ENCODE measurements at regions not wholly inside any gene's neighbourhood (a gene's known extent, or its start where the extent isn't known, plus 50 kb on each side); places are given as distances from the start of the nearest gene placed in this dataset.

- Histone ChIP-seq H3K27ac (ENCODE audit: low read depth, low read length) (no peak overlapping the region), H3K36me3 (ENCODE audit: control insufficient read depth, insufficient read depth, low read length) (no peaks in the 10 kb centered on the region), H3K4me3 (ENCODE audit: low read length) (no peak overlapping the region)
Measured at GRCh38 chr2:149800624-149801542, 213.3 kb upstream of the MMADHC start.

GRCh38 chr2:149799013-149799705 lies 211.6 kb upstream of the MMADHC start:
- no peak overlapping the region for H3K9ac ChIP-seq (ENCODE audit: low read length)

More at GRCh38 chr2:149800624-149801542, 213.3 kb upstream of the MMADHC start:
- Histone ChIP-seq H3K27me3 (ENCODE audit: control insufficient read depth, insufficient read depth, low read length) (no peaks in the 10 kb centered on the region), H3K4me1 (ENCODE audit: control insufficient read depth, insufficient read depth, low read length) (no peaks in the 10 kb centered on the region), H3K9ac (ENCODE audit: low read length) (no peak overlapping the region)

GRCh38 chr2:149797030-149797429 lies 209.5 kb upstream of the MMADHC start:
- no peaks in the 10 kb centered on the region for H3K36me3 ChIP-seq (ENCODE audit: control insufficient read depth, insufficient read depth, low read length)
- no peak overlapping the region for H3K9ac ChIP-seq (ENCODE audit: low read length)
- no peak overlapping the region for H3K27ac ChIP-seq (ENCODE audit: low read depth, low read length)
- no peak overlapping the region for H3K4me3 ChIP-seq (ENCODE audit: low read length)
- no peaks in the 10 kb centered on the region for H3K27me3 ChIP-seq (ENCODE audit: control insufficient read depth, insufficient read depth, low read length)
- H3K4me1 ChIP-seq (ENCODE audit: control insufficient read depth, insufficient read depth, low read length): no peaks in the 10 kb centered on the region

More at GRCh38 chr2:149799013-149799705, 211.6 kb upstream of the MMADHC start:
- no peaks in the 10 kb centered on the region for H3K36me3 ChIP-seq (ENCODE audit: control insufficient read depth, insufficient read depth, low read length)
- H3K27me3 ChIP-seq (ENCODE audit: control insufficient read depth, insufficient read depth, low read length): no peaks in the 10 kb centered on the region
- no peak overlapping the region for H3K4me3 ChIP-seq (ENCODE audit: low read length)
- no peaks in the 10 kb centered on the region for H3K4me1 ChIP-seq (ENCODE audit: control insufficient read depth, insufficient read depth, low read length)
- no peak overlapping the region for H3K27ac ChIP-seq (ENCODE audit: low read depth, low read length)

GRCh38 chr2:149789549-149789948 lies 202.0 kb upstream of the MMADHC start:
- H3K4me3 ChIP-seq (ENCODE audit: low read length): no peak overlapping the region
- no peaks in the 10 kb centered on the region for H3K36me3 ChIP-seq (ENCODE audit: control insufficient read depth, insufficient read depth, low read length)
- H3K27me3 ChIP-seq (ENCODE audit: control insufficient read depth, insufficient read depth, low read length): no peaks in the 10 kb centered on the region
- H3K4me1 ChIP-seq (ENCODE audit: control insufficient read depth, insufficient read depth, low read length): no peaks in the 10 kb centered on the region
- no peak overlapping the region for H3K9ac ChIP-seq (ENCODE audit: low read length)
- H3K27ac ChIP-seq (ENCODE audit: low read depth, low read length): no peak overlapping the region

GRCh38 chr2:149787206-149787605 lies 199.6 kb upstream of the MMADHC start:
- no peaks in the 10 kb centered on the region for H3K4me1 ChIP-seq (ENCODE audit: control insufficient read depth, insufficient read depth, low read length)
- no peak overlapping the region for H3K9ac ChIP-seq (ENCODE audit: low read length)

GRCh38 chr2:149783284-149783683 lies 195.7 kb upstream of the MMADHC start:
- no peaks in the 10 kb centered on the region for H3K27me3 ChIP-seq (ENCODE audit: control insufficient read depth, insufficient read depth, low read length)
- H3K36me3 ChIP-seq (ENCODE audit: control insufficient read depth, insufficient read depth, low read length): no peaks in the 10 kb centered on the region
- no peak overlapping the region for H3K9ac ChIP-seq (ENCODE audit: low read length)
- no peak overlapping the region for H3K4me3 ChIP-seq (ENCODE audit: low read length)
- no peak overlapping the region for H3K27ac ChIP-seq (ENCODE audit: low read depth, low read length)
- no peaks in the 10 kb centered on the region for H3K4me1 ChIP-seq (ENCODE audit: control insufficient read depth, insufficient read depth, low read length)

More at GRCh38 chr2:149787206-149787605, 199.6 kb upstream of the MMADHC start:
- Histone ChIP-seq H3K36me3 (ENCODE audit: control insufficient read depth, insufficient read depth, low read length) (no peaks in the 10 kb centered on the region), H3K27ac (ENCODE audit: low read depth, low read length) (no peak overlapping the region), H3K4me3 (ENCODE audit: low read length) (no peak overlapping the region), H3K27me3 (ENCODE audit: control insufficient read depth, insufficient read depth, low read length) (no peaks in the 10 kb centered on the region)

GRCh38 chr2:149782572-149782971 lies 195.0 kb upstream of the MMADHC start:
- Histone ChIP-seq H3K4me1 (ENCODE audit: control insufficient read depth, insufficient read depth, low read length) (no peaks in the 10 kb centered on the region), H3K4me3 (ENCODE audit: low read length) (no peak overlapping the region), H3K27ac (ENCODE audit: low read depth, low read length) (no peak overlapping the region), H3K36me3 (ENCODE audit: control insufficient read depth, insufficient read depth, low read length) (no peaks in the 10 kb centered on the region), H3K9ac (ENCODE audit: low read length) (no peak overlapping the region), H3K27me3 (ENCODE audit: control insufficient read depth, insufficient read depth, low read length) (no peaks in the 10 kb centered on the region)

GRCh38 chr2:149781263-149781808 lies 193.8 kb upstream of the MMADHC start:
- no peaks in the 10 kb centered on the region for H3K27me3 ChIP-seq (ENCODE audit: control insufficient read depth, insufficient read depth, low read length)
- no peaks in the 10 kb centered on the region for H3K36me3 ChIP-seq (ENCODE audit: control insufficient read depth, insufficient read depth, low read length)
- no peak overlapping the region for H3K9ac ChIP-seq (ENCODE audit: low read length)
- no peak overlapping the region for H3K27ac ChIP-seq (ENCODE audit: low read depth, low read length)
- H3K4me1 ChIP-seq (ENCODE audit: control insufficient read depth, insufficient read depth, low read length): no peaks in the 10 kb centered on the region
- H3K4me3 ChIP-seq (ENCODE audit: low read length): no peak overlapping the region

- peaks cover 5% of the 10 kb centered on the region for H3K4me1 ChIP-seq (ENCODE audit: control insufficient read depth, insufficient read depth, low read length)
- H3K27me3 ChIP-seq (ENCODE audit: control insufficient read depth, insufficient read depth, low read length): no peaks in the 10 kb centered on the region
- H3K27ac ChIP-seq (ENCODE audit: low read depth, low read length): no peak overlapping the region
- H3K36me3 ChIP-seq (ENCODE audit: control insufficient read depth, insufficient read depth, low read length): no peaks in the 10 kb centered on the region
- H3K9ac ChIP-seq (ENCODE audit: low read length): no peak overlapping the region
- no peak overlapping the region for H3K4me3 ChIP-seq (ENCODE audit: low read length)
Measured at GRCh38 chr2:149773006-149773405, 185.4 kb upstream of the MMADHC start.

- Histone ChIP-seq H3K27ac (ENCODE audit: low read depth, low read length) (peak overlapping the region; percentile 43), H3K27me3 (ENCODE audit: control insufficient read depth, insufficient read depth, low read length) (no peaks in the 10 kb centered on the region), H3K4me3 (ENCODE audit: low read length) (peak overlapping the region; percentile 11), H3K9ac (ENCODE audit: low read length) (no peak overlapping the region), H3K4me1 (ENCODE audit: control insufficient read depth, insufficient read depth, low read length) (peaks cover 11% of the 10 kb centered on the region), H3K36me3 (ENCODE audit: control insufficient read depth, insufficient read depth, low read length) (no peaks in the 10 kb centered on the region)
Measured at GRCh38 chr2:149768320-149768799, 180.8 kb upstream of the MMADHC start.

- Histone ChIP-seq H3K36me3 (ENCODE audit: control insufficient read depth, insufficient read depth, low read length) (no peaks in the 10 kb centered on the region), H3K27ac (ENCODE audit: low read depth, low read length) (peak overlapping the region; percentile 43), H3K4me1 (ENCODE audit: control insufficient read depth, insufficient read depth, low read length) (peaks cover 11% of the 10 kb centered on the region), H3K27me3 (ENCODE audit: control insufficient read depth, insufficient read depth, low read length) (no peaks in the 10 kb centered on the region), H3K4me3 (ENCODE audit: low read length) (no peak overlapping the region), H3K9ac (ENCODE audit: low read length) (no peak overlapping the region)
Measured at GRCh38 chr2:149767516-149767974, 180.0 kb upstream of the MMADHC start.

GRCh38 chr2:149766339-149766738 lies 178.8 kb upstream of the MMADHC start:
- Histone ChIP-seq H3K9ac (ENCODE audit: low read length) (no peak overlapping the region), H3K4me3 (ENCODE audit: low read length) (no peak overlapping the region), H3K27ac (ENCODE audit: low read depth, low read length) (no peak overlapping the region), H3K27me3 (ENCODE audit: control insufficient read depth, insufficient read depth, low read length) (no peaks in the 10 kb centered on the region), H3K4me1 (ENCODE audit: control insufficient read depth, insufficient read depth, low read length) (peaks cover 11% of the 10 kb centered on the region), H3K36me3 (ENCODE audit: control insufficient read depth, insufficient read depth, low read length) (no peaks in the 10 kb centered on the region)

All from rectal smooth muscle tissue (tissue), 1 donor.